Calu3 (cell line): ENCODE measurements at regions not wholly inside any gene's neighbourhood (a gene's known extent, or its start where the extent isn't known, plus 50 kb on each side); places are given as distances from the start of the nearest gene placed in this dataset.

Experiments used
- BruUV-seq: library from RNA; stranded (reverse); fragments of 400-500 nt; replicated peaks from 2 replicates; lab custom pipeline; 2021; lab: Mats Ljungman, UMichigan
- CTCF ChIA-PET: fragments of 300-600 bp; sonication (Branson Sonifier 250); formaldehyde crosslinking; loops from one replicate; lab custom pipeline; 2022; ENCODE audit warnings: antibody characterized with exemption; lab: Charles Lee
- DNase-seq: peaks from one replicate; pipeline ENCODE4 v3.0.0; 2022
- H3K27ac Mint-ChIP-seq: one replicate; pipeline ENCODE4 v1.8.0; 2022; ENCODE audit warnings: mixed read lengths; ENCODE audit not compliant: unreplicated experiment
- H3K27me3 Mint-ChIP-seq: one replicate; pipeline ENCODE4 v1.8.0; 2022; ENCODE audit warnings: mixed read lengths; ENCODE audit not compliant: unreplicated experiment
- H3K36me3 Mint-ChIP-seq: one replicate; pipeline ENCODE4 v1.8.0; 2022; ENCODE audit warnings: mild to moderate bottlenecking, moderate library complexity, mixed read lengths; ENCODE audit not compliant: insufficient read depth, unreplicated experiment
- H3K4me1 Mint-ChIP-seq: one replicate; pipeline ENCODE4 v1.8.0; 2022; ENCODE audit warnings: mild to moderate bottlenecking, low read depth, mixed read lengths; ENCODE audit not compliant: unreplicated experiment
- H3K4me3 Mint-ChIP-seq: one replicate; pipeline ENCODE4 v1.8.0; 2022; ENCODE audit warnings: mild to moderate bottlenecking, low read depth, moderate library complexity, mixed read lengths; ENCODE audit not compliant: unreplicated experiment
- H3K9me3 Mint-ChIP-seq: one replicate; pipeline ENCODE4 v1.8.0; 2022; ENCODE audit warnings: low read depth, mixed read lengths; ENCODE audit not compliant: unreplicated experiment
- intact Hi-C: fragments of 100-400 bp; cut with micrococcal nuclease; formaldehyde crosslinking; loops from one replicate; pipeline ENCODE4 v1.10.0; 2022; ENCODE audit not compliant: unreplicated experiment
- TF ChIP-seq, protein P1 (sequence below): fragments of 200-600 bp; IDR thresholded peaks from one replicate; pipeline ENCODE4 v1.8.0; 2022; ENCODE audit warnings: antibody characterized with exemption; ENCODE audit not compliant: unreplicated experiment

GRCh38 chr19:56971230-56971629 lies 130.7 kb upstream of the PEG3 start:
- Mint-ChIP-seq H3K4me1 (no peaks in the 10 kb centered on the region), H3K9me3 (peaks cover 20% of the 10 kb centered on the region), H3K4me3 (no peak overlapping the region), H3K36me3 (no peaks in the 10 kb centered on the region), H3K27me3 (no peaks in the 10 kb centered on the region), H3K27ac (no peak overlapping the region)
- intact Hi-C loops = no loop called here
- BruUV-seq = no TSS peak
- DNase-seq = no peak
- CTCF ChIA-PET = no interaction called here
- TF ChIP-seq, protein P1, sequence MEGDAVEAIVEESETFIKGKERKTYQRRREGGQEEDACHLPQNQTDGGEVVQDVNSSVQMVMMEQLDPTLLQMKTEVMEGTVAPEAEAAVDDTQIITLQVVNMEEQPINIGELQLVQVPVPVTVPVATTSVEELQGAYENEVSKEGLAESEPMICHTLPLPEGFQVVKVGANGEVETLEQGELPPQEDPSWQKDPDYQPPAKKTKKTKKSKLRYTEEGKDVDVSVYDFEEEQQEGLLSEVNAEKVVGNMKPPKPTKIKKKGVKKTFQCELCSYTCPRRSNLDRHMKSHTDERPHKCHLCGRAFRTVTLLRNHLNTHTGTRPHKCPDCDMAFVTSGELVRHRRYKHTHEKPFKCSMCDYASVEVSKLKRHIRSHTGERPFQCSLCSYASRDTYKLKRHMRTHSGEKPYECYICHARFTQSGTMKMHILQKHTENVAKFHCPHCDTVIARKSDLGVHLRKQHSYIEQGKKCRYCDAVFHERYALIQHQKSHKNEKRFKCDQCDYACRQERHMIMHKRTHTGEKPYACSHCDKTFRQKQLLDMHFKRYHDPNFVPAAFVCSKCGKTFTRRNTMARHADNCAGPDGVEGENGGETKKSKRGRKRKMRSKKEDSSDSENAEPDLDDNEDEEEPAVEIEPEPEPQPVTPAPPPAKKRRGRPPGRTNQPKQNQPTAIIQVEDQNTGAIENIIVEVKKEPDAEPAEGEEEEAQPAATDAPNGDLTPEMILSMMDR = no peak

GRCh38 chr19:56972291-56972841 lies 131.8 kb upstream of the PEG3 start:
- intact Hi-C loops = no loop called here
- no peaks in the 10 kb centered on the region for H3K36me3 Mint-ChIP-seq
- H3K4me3 Mint-ChIP-seq = no peak overlapping the region
- TF ChIP-seq, protein P1 = no peak
- H3K4me1 Mint-ChIP-seq = no peaks in the 10 kb centered on the region
- peaks cover 19% of the 10 kb centered on the region for H3K9me3 Mint-ChIP-seq
- no peak overlapping the region for H3K27ac Mint-ChIP-seq
- CTCF ChIA-PET = interaction anchor here (0.5 kb wide), 1 partner anchor 15 kb away, joined by 3 read pairs; no protein-coding TSS in a partner anchor
- no TSS peak for BruUV-seq
- DNase-seq = no peak
- H3K27me3 Mint-ChIP-seq = no peaks in the 10 kb centered on the region

DNA sequence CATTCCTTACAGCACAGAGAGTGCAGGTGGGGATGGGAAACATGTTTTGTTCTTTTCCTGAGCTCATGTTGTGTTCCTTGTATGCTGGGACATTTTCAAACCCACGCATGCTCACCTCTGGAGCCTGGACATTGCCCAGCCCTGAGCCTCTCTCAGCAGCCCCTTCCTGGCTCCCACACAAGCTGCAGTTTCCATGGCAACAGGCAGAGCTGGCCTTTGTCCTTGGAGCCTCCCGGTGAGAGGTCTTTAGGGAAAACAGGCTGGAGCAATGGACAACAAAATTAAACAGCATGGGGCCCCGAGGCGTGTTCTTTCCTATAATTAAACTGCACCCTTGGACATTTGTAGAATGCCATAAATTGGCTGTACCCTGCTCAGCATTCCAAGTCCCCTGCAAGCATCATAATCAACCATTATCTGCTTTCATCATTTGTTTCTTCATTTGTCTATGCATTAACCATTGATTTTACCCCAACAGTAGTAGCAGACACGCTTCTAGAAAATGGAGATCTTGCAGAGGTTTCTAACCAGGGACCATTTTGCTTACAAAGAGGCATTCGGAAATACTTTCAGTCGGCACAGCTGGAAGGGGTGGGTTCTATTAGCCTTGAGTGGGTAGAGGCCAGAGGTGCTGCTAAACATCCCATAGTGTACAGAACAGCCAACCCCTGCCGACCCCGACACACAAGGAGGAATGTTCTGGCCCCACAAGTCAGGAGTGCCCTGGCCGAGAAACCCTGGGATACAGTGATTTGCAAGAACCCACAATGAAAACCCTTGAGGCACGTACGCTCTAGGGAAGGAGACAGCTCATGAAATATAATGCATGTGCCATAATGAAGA lies 133.4 kb upstream of the PEG3 start:
- Mint-ChIP-seq H3K9me3 (peaks cover 18% of the 10 kb centered on the region), H3K4me3 (no peak overlapping the region), H3K36me3 (no peaks in the 10 kb centered on the region), H3K27me3 (no peaks in the 10 kb centered on the region), H3K4me1 (no peaks in the 10 kb centered on the region), H3K27ac (no peak overlapping the region)
- intact Hi-C loops = no loop called here
- no peak for DNase-seq
- no TSS peak for BruUV-seq
- TF ChIP-seq, protein P1 = no peak
- CTCF ChIA-PET = no interaction called here

- Mint-ChIP-seq H3K27me3 (no peaks in the 10 kb centered on the region), H3K27ac (no peak overlapping the region), H3K4me1 (no peaks in the 10 kb centered on the region), H3K36me3 (no peaks in the 10 kb centered on the region), H3K4me3 (no peak overlapping the region), H3K9me3 (peaks cover 18% of the 10 kb centered on the region)
- CTCF ChIA-PET = no interaction called here
- intact Hi-C loops = no loop called here
- BruUV-seq = no TSS peak
- TF ChIP-seq, protein P1 = no peak
- no peak for DNase-seq
Measured at GRCh38 chr19:56974556-56975207, 134.2 kb upstream of the PEG3 start.
